SK-N-MC (cell line): ENCODE measurements at regions not wholly inside any gene's neighbourhood (a gene's known extent, or its start where the extent isn't known, plus 50 kb on each side); places are given as distances from the start of the nearest gene placed in this dataset.
"Not testable (repeated sequence)": the region's sequence is repeated elsewhere in the genome, so short reads cannot be mapped to it uniquely, and the experiment has no call there.

Source experiments
- DNase-seq: peaks from one replicate; pipeline ENCODE4 v3.0.0-alpha.2; 2011; ENCODE audit warnings: low read depth, low spot score
- H3K27ac ChIP-seq: fragments of 200-600 bp; sonication (generic); 2 replicates; pipeline ENCODE4 v1.5.1; 2016; ENCODE audit warnings: mixed run types
- H3K36me3 ChIP-seq: fragments of 200-600 bp; sonication (generic); 2 replicates; pipeline ENCODE4 v1.6.1; 2017; ENCODE audit warnings: antibody characterized with exemption, low read length, mixed read lengths; ENCODE audit not compliant: insufficient read depth
- H3K4me3 ChIP-seq: fragments of 200-600 bp; sonication (generic); 2 replicates; pipeline ENCODE4 v1.5.1; 2016
- H3K9ac ChIP-seq: fragments of 200-600 bp; sonication (generic); 2 replicates; pipeline ENCODE4 v1.8.0; 2017; ENCODE audit warnings: mixed run types, mixed read lengths; ENCODE audit not compliant: insufficient read length
- H3K9me3 ChIP-seq: fragments of 200-600 bp; sonication (generic); 2 replicates; pipeline ENCODE4 v1.6.1; 2017; ENCODE audit warnings: low read depth, mild to moderate bottlenecking, antibody characterized with exemption, low read length, moderate library complexity, mixed read lengths
- EZH2 ChIP-seq: fragments of 200-600 bp; sonication (generic); IDR thresholded peaks from one replicate; pipeline ENCODE4 v1.6.1; 2017; ENCODE audit warnings: antibody characterized with exemption
- FOXP2 ChIP-seq: optimal IDR thresholded peaks from 2 replicates; pipeline ENCODE3; 2011; ENCODE audit warnings: mild to moderate bottlenecking, moderate library complexity; ENCODE audit not compliant: insufficient read depth; ENCODE audit errors: extremely low read length, control extremely low read depth
- POLR2AphosphoS5 ChIP-seq: IDR thresholded peaks from 2 replicates; pipeline ENCODE4 v1.6.1; 2012; ENCODE audit warnings: mild to moderate bottlenecking, low read depth, low read length, borderline replicate concordance

GRCh38 chr3:99317201-99317600 lies 321.2 kb upstream of the COL8A1 start:
- no peak for DNase-seq
- no peak overlapping the region for H3K27ac ChIP-seq
- TF ChIP-seq EZH2 (no peak), POLR2AphosphoS5 (no peak), FOXP2 (no peak)

GRCh38 chr3:99315896-99316295 lies 322.5 kb upstream of the COL8A1 start:
- Histone ChIP-seq H3K9me3 (no peaks in the 10 kb centered on the region), H3K36me3 (no peaks in the 10 kb centered on the region), H3K9ac (no peak overlapping the region), H3K4me3 (no peak overlapping the region), H3K27ac (no peak overlapping the region)
- no peak for TF ChIP-seq EZH2
- TF ChIP-seq FOXP2, result no peak
- TF ChIP-seq POLR2AphosphoS5, result no peak
- no peak for DNase-seq

More at GRCh38 chr3:99317201-99317600, 321.2 kb upstream of the COL8A1 start:
- no peak overlapping the region for H3K9ac ChIP-seq
- no peak overlapping the region for H3K4me3 ChIP-seq
- no peaks in the 10 kb centered on the region for H3K36me3 ChIP-seq
- no peaks in the 10 kb centered on the region for H3K9me3 ChIP-seq

GRCh38 chr3:99313485-99313884 lies 324.9 kb upstream of the COL8A1 start:
- no peak overlapping the region for H3K4me3 ChIP-seq
- no peak for DNase-seq
- H3K9ac ChIP-seq, result no peak overlapping the region
- H3K36me3 ChIP-seq, result no peaks in the 10 kb centered on the region
- H3K9me3 ChIP-seq, result no peaks in the 10 kb centered on the region
- TF ChIP-seq POLR2AphosphoS5 (no peak), FOXP2 (no peak), EZH2 (no peak)
- H3K27ac ChIP-seq, result no peak overlapping the region

GRCh38 chr3:99298661-99299060 lies 339.7 kb upstream of the COL8A1 start:
- Histone ChIP-seq H3K27ac (no peak overlapping the region), H3K9ac (no peak overlapping the region), H3K36me3 (no peaks in the 10 kb centered on the region), H3K4me3 (no peak overlapping the region), H3K9me3 (no peaks in the 10 kb centered on the region)
- TF ChIP-seq EZH2 (no peak), FOXP2 (no peak), POLR2AphosphoS5 (no peak)
- no peak for DNase-seq

- TF ChIP-seq EZH2 (no peak), FOXP2 (no peak), POLR2AphosphoS5 (no peak)
Measured at GRCh38 chr3:99295836-99296235, 342.6 kb upstream of the COL8A1 start.

GRCh38 chr3:99294092-99294491 lies 344.3 kb upstream of the COL8A1 start:
- H3K9me3 ChIP-seq, DNase-seq, H3K4me3 ChIP-seq, H3K36me3 ChIP-seq, H3K27ac ChIP-seq, H3K9ac ChIP-seq: not testable (repeated sequence)

More at GRCh38 chr3:99295836-99296235, 342.6 kb upstream of the COL8A1 start:
- H3K9ac ChIP-seq, result no peak overlapping the region
- no peaks in the 10 kb centered on the region for H3K9me3 ChIP-seq
- no peaks in the 10 kb centered on the region for H3K36me3 ChIP-seq
- no peak for DNase-seq
- no peak overlapping the region for H3K4me3 ChIP-seq
- H3K27ac ChIP-seq, result no peak overlapping the region

GRCh38 chr3:99287876-99288275 lies 350.5 kb upstream of the COL8A1 start:
- TF ChIP-seq POLR2AphosphoS5 (no peak), FOXP2 (no peak), EZH2 (no peak)
- H3K4me3 ChIP-seq, result no peak overlapping the region
- no peak overlapping the region for H3K27ac ChIP-seq
- no peak overlapping the region for H3K9ac ChIP-seq
- H3K36me3 ChIP-seq, result no peaks in the 10 kb centered on the region
- peaks cover 4% of the 10 kb centered on the region; the same call in 1 of the 2 replicates for H3K9me3 ChIP-seq
- no peak for DNase-seq

GRCh38 chr3:99286266-99286845 lies 352.0 kb upstream of the COL8A1 start:
- Histone ChIP-seq H3K27ac (no peak overlapping the region), H3K36me3 (no peaks in the 10 kb centered on the region), H3K4me3 (no peak overlapping the region), H3K9ac (no peak overlapping the region), H3K9me3 (peaks cover 4% of the 10 kb centered on the region; the same call in 1 of the 2 replicates)
- TF ChIP-seq POLR2AphosphoS5 (no peak), FOXP2 (no peak), EZH2 (no peak)
- no peak for DNase-seq
